HG02885 (cell line): ENCODE measurements at regions not wholly inside any gene's neighbourhood (a gene's known extent, or its start where the extent isn't known, plus 50 kb on each side); places are given as distances from the start of the nearest gene placed in this dataset.

ENCODE experiments used
- ATAC-seq: cut with Tn5 transposase; IDR thresholded peaks from one replicate; pipeline ENCODE4 v1.9.1; 2021; ENCODE audit warnings: mild to moderate bottlenecking; ENCODE audit not compliant: unreplicated experiment, poor library complexity

GRCh38 chr4:177907736-177908424 lies 465.6 kb upstream of the AGA start:
- no peak for ATAC-seq

GRCh38 chr4:177921715-177922114 lies 479.5 kb upstream of the AGA start:
- no peak for ATAC-seq

DNA sequence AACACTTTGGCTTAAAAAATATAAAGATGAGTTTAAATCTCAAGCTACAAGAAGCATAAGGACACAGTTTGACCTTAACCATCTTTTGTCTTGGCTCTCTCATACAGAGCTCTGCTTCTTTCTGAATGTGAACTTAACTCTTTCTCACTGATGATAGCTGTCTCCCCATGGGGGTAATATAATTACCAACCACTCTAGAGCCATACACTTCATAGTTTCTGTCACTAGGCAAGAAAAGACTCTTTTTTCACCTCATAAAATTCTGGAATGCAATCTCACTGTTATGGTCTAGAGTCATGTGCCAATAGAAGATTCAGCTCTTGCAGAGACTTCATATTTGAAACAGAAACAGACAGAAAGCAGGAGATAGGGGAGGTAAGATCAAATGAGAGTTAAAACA lies 481.7 kb upstream of the AGA start:
- no peak for ATAC-seq

GRCh38 chr4:177937041-177937440 lies 494.8 kb upstream of the AGA start:
- no peak for ATAC-seq

- ATAC-seq, result no peak
These were observed 496.0 kb upstream of the AGA start for GRCh38 chr4:177938226-177938625.

DNA sequence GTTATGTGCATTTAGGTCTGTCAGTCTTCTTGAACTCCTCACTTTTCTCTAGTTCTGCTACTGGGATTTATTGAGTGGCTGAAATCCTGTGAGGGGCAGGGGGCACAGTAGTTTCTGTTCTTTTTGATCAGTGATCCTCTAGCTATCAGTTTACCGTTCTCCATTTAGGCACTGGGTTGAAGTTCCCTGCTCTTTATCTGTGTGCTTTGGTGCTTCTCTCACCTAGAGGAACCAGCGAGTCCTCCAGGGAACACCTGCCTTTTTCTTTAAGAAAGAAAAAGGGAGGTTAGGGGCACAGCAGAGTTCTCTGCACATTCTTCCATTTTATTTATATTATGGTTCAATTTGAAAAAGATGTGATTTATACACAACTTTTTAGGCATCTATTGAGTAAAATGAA lies 503.0 kb upstream of the AGA start:
- no peak for ATAC-seq

GRCh38 chr4:177947607-177948006 lies 505.4 kb upstream of the AGA start:
- no peak for ATAC-seq

DNA sequence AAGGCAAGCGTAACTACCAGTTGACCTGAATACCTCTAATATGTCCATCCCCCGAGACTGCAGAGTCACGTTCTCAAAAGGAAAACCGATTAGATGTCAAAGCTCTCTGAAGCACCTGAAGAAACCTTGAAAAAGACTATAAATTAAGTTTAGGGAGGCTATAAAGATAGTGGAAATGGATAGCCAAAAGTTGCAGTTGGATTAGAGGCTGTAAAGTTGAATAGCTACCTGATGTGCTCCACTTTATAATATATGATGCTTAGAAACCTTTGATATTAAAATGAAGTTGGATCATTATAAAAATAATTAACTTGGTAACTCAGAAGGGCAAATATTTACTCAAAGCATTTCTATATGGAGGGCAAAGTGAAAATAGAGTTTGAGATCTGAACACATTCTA lies 506.6 kb upstream of the AGA start:
- ATAC-seq, result no peak

DNA sequence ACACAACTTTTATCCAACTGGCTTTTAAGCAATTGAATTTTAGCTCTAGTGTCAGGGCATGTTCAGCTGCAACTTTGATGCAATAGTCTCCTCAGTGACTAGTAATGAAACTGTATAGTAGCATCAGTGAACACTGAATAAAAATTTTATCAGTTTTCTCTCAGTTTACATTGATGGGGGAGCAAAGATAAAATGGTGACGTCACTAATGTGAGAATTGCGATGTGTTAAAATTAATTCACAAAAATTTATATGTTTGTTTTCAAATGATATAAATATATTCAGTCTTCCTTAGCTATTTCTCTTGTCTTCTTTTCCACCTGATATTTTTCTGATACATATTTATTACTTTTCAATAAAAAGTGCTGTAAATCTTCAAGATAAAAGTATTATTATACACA lies 508.8 kb upstream of the AGA start:
- no peak for ATAC-seq

DNA sequence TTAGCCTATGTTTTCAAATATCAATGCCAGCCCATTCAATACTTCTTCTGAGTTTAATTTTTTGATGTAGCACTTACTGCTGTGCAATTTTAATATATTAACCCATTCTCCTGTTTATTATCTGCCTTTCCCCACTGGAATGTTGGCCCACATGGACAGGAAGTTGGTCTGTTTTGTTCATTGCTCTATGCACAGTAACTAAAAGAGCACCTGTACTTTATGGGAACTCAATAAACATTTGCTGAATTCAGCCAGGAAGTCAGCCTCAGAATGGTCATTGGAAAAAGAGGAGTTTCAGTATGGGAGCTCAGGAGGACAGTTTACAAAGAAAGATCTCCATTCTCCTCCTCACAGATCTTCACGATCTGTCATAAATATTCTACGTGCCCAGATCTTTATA lies 510.5 kb upstream of the AGA start:
- no peak for ATAC-seq

GRCh38 chr4:177957596-177958360 lies 515.5 kb upstream of the AGA start:
- no peak for ATAC-seq

- ATAC-seq, result no peak
These were observed 518.3 kb upstream of the AGA start for GRCh38 chr4:177960566-177960965.

- no peak for ATAC-seq
These were observed 519.6 kb upstream of the AGA start for GRCh38 chr4:177961761-177962380.

DNA sequence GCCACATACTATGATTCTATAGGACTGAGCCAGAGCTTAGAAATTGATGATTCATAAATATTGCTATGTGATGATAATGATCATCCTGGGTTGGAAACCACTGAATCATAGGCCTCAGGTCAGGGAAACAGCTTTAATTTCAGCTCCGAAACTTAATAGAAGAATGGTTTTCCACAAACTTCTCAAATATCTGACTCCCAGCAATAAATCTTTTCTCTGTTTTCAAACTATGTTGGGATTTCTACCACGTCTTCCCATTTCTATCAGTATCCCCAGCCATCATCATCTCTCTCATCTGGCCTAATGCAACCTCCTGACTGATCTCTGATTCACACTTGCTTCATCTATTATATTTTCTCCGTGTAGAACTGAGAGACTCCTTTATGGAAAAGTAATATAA lies 521.8 kb upstream of the AGA start:
- ATAC-seq, result no peak

DNA sequence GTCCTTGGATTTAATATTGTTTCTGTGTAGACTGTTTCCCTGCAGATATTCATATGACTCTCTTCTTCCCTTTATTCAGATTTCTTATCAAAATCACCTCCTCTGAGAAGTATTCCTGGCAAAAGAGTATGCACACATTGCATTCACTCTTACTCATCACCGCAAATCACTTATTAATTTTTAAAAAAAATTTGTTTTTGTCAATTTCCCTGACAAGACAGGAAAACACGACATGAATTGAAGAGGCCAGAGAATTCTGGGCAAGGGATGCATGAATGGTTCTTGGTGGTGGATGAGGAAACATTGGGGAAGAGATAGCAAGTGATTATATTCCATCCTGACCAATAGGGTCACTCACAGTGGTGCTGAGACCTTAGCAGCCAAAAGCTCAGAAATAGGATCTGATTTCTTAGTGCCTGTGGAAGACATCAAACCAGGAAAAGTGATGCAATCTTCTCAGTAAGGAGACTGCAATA lies 522.5 kb upstream of the AGA start:
- ATAC-seq, result no peak

DNA sequence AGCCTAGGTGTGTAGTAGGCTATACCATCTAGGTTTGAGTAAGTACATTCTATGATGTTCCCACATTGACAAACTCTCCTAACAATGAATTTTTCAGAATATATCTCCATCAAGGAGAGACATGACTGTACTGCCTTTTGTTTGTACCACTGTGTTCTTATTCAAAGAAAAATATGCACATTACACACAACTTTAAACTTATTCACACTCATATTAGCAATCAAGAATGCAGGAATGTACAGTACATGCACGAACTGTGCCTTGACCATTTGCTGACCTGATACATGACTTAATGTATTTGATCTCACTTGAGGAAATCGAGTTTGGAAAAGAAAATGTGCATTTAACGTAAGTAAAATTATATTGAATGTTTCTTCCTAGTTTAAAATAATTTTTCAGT lies 525.1 kb upstream of the AGA start:
- no peak for ATAC-seq

DNA sequence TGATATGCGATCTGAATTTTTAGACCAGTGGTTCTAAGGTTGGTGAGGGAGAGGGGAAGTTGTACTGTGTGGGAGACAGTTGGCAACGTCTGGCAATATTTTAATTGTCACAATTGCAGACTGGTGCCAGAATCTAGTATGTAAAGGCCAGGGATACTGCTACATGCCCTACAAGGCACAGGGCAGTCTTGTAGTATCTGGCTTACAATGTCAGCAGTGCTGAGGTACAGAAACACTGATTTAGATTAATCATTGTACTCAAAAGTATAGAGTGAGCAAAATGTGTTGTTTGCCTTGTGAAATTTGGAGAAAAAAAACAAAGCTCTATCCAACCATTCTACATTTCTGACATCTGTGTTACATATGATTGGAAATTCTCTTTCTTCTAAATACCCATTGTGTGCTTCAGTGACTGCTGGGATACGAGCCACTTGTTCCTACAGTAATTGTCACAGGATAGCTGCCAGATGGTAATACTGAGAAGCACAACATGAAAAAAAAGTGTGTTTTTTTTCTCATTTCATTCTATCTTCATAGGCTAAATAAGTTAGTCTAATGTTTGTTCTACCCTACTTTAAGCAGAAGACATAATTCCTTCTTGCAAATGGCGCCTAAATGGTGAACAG lies 526.7 kb upstream of the AGA start:
- no peak for ATAC-seq

DNA sequence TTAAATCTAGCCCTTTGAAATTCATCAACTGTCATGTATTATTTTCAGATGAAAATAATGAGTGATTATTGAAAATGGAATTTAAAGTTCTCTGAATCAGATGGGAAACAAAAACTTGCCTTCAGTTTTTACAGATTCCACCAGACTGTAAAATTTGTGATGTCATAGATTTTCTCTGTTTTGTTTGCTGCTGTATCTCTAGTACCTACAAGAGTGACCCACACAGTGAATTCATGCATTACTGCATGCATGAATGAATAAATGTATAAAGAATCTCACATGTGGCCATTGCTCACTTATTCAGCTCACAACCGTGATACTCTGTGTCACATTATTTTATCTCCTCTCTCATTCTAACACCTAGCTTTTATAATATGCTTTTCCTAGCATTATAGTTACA lies 532.2 kb upstream of the AGA start:
- ATAC-seq, result no peak

DNA sequence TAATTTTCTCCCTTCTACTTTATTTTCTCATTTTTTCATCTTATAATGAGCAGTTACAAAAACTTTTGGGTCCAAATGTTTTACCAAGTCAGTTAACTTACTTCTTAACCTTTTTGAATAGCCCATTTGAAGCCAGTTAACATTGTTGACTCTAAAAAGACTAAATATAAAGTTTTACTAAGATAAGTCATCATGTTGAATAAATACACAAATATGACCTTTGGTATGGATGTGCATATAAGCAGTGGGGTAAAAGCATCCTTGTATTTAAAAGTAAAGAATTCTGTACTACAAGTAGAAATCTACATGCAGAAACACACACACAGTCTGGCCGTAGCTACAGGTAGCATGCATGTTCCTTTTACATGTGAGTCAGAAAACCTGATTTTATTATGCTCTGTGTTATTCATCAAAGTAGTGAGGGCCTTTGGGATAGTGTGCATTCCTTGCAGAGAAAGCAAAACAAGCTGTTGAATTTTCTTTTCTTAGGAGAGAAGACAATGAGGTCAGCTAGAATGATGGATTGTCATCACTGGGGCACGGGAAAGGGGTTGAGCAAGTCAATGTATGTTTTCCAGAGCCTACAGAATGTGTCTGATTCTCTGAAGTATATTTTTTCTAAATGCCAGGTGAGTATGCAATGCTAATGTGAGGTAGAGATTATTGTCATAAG lies 533.2 kb upstream of the AGA start:
- ATAC-seq, result no peak

DNA sequence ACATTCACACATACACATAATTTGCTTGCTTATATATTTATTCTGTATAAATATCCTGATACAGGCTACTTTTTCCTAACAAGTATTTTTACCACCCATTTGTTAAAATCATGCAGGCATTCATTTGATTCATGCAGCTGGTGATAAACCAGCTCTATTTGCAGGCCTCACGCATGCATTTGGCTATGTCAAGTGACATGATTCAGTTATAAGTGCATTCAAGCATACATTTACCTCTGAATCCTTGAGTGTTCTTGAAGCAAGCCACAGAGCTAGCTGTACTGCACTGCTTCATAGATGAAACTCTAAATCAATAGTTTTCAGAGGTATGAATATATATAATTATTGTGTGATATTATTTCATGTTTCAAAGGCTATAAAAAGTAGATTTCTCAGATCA lies 544.0 kb upstream of the AGA start:
- no peak for ATAC-seq

- no peak for ATAC-seq
These were observed 545.7 kb upstream of the AGA start for GRCh38 chr4:177987896-177988295.
